Activated naive CD4-positive, alpha-beta T cell treated with anti-CD3 and anti-CD28 coated beads, Interleukin-2, amount 50 U/mL, for 16 hours (primary cell): ENCODE measurements at regions not wholly inside any gene's neighbourhood (a gene's known extent, or its start where the extent isn't known, plus 50 kb on each side); places are given as distances from the start of the nearest gene placed in this dataset.

Source experiments
- DNase-seq: peaks from one replicate; pipeline ENCODE4 v3.0.0-alpha.2; 2020

DNA sequence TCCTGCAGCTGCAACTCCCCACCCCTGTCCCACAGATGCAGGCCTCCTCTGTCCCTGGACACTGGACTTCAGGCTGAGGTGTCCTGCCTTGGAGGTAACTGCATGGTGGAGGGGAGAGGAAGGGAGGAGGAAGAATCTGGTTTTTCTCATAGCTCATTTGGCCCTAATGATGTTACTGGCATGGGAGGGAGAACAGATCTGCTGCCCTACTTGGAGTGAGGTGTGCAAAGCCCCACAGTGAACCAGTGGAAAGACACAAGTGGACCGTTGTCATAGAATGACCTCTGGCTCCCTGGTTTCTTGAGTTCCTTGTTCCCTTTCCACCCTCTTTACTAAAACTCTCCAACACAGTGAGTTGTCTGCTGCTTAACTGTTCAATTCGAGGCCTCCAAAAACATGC is 215.9 kb downstream of the BARX2 start:
- no peak for DNase-seq

DNA sequence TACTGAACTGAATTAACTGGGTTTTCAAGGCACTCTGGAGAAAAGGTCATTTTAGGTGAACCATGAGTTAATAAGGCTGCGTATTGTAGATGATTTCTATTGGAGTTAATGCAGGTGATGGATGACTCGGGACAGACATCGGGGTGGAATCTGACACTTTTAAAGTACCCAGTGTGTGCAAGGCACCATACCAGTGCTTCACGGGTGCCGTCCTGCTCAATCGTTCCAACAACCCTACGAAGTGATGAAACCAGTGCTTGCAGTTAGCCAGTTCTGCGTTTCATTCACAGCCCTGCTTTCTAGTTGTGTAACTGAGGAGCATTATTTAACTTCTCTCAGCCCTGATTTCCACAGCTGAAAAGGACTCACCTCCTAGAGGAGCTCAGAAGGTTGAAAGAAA is 216.5 kb downstream of the BARX2 start:
- DNase-seq = no peak

DNA sequence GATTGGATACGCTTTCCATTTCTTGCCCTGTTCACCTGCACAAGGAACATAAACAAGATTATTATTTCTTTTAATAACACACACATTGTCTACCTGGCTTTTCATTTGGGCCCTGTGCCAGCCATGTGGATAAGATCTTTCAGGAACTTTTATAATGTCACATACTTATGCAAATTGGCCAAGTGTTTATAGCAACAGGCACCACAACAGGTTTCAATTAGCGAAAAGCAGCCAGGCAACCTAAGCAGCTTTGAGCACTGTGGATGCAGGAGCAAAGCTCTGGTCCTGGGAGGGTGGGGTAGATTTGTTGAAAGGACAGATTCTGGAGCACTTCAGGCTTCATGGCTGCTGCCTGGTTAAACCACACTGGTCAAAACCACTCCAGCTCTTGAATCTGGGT is 217.4 kb downstream of the BARX2 start:
- no peak for DNase-seq

DNA sequence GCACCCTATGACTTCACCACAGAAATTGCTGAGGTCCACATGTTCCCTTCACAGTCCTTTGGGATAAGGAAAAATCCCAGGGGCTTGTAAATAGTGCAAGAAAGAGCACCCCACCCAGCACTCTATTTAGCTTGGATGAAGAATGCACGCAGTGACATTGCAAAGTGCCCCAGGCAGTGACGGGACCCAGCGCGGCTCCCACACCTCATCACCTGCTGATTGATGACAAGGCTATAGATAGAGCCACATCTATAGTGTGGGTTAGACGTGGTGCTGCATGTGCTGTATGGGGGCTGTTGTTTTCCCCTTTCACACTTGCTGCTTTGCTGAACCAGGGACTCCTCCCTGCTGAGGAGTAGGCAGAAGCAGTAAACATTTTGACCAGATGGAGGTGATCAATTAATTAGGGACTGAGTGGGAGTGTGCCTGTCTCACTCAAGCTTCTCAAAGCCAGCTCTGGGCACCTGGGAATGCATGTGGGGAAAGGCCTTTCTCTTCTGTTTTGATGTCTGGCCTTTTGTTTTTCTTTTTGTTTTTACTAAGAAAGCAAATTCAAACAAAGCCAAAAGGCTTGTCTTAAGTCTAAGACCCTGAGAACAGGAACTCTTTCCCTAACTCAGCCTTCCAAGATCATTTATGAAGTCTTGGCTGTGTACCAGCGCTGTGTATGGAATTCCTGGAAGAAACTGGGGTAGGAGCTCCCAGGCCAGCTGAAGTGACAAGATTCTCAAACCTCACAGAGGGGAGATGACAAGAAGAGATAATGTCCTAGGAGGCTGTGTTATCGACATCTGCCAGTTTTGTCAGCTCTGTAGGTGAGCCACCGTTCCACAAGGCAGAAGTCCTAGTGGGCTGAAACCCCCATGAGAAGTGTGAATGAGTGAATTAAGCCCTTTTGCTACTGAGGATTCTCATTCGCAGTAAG is 219.7 kb downstream of the BARX2 start:
- DNase-seq = no peak

DNA sequence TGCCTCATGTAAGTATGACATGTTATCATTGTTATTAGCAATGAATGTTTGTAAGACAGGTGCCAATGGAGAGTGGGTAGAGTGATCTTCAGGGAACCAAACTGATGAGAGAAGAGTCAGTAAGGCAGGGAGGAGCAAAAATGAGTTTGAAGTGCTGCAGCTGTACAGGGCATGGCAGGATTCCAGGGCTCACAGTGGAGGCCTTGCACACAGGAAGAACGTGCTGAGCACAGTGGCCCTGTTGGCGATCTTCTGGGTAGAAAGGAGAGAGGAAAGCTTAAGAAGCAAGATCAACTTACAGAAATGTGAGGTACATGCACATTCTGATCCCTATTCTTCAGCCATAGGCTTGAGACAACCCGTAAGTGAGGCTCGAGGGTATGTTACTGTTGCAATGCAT is 219.3 kb upstream of the TMEM45B start:
- no peak for DNase-seq

DNA sequence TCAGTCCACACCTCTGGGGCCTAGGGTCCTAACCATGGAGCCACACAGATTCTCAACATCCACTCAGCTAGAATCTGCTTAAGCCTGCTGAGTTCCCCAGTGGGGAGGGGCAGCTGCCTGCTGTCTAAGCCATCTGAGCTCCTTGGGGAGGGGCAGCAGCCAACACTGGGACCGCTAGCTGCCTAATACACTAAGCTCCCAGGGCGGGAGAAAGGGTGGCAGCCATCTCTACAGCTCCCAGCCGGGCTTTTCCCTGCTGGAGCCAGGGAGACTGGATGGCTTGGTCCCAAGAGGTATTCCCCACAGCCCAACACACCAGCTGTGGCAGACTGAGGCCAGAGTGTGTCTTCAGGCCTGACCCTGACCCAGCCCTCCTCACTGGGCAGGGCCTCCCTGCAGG is 217.3 kb upstream of the TMEM45B start:
- DNase-seq = no peak

DNA sequence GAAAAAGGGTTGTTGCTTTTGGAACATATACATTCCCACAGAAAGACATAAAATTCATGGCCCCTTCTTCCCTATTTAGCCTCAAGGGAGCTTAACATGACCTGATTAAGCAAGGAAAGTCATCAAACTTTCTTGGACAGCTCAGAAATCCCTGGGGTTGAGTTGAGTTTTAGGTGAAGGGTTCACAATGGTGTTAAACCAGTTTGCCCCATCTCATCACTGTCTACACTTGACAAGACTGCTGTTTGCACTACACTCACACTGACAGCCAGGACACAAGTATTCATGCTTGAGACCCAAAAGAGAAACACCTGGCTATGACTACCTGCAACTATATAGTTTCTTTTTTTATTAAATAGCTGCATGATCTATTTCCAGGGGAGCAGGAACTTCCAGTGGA is 209.8 kb upstream of the TMEM45B start:
- no peak for DNase-seq

DNA sequence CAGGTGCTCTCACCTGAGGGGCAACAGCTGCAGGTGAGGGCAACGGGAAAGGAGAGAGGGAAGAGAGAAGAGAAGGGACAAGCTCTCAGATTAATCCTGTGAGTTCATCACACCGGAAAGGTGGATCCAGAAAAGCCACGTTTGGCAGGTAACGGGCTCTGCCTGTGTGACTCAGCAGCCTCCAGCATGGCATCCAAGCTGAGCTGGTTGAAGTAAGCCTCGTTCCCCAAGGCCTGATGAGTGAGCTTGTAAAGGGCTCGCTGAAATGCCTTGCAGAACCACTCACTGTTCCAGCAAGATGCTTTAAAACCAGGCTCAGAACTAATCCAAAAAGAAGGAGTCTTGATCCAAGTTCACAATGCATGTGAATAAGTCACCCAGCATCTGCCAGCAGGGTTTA is 206.9 kb upstream of the TMEM45B start:
- DNase-seq = no peak

DNA sequence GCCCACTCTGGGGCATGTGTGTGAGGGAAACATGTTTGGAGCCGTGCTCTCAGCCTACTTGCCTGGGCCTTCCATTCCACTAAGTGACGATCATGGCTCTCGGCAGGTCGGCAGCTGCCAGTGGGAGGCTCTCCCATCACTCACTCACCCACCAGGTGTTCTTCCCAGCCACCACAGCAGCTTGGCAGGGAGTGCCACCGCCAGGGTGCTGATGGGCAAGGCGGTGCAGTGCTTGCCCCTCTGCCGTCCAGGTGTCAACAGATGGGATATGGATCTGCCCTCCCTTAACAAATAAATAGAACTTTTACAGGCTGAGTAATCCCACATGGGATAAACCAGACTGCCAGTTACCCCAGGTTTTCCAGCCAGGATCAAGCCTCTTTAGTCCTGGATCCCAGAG is 205.5 kb upstream of the TMEM45B start:
- no peak for DNase-seq

DNA sequence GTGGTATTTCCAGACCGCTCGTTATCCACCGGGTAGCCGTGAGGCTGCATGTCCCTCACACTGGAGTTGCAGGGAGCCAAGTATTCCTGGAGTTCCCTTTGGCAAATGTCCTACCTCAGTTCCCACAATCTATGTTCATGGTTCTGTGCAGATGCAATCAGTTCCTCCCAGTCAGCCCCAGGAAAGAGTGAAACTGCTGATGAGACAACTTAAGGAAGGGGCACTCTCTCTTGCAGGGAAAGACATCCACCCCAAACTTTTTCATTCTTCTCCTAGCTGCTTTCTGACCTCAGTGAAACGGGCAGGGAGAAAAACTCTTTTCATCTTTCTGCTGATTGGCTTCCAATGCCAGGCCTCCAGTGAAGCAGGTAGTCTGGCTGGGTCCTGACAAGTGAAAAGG is 205.1 kb upstream of the TMEM45B start:
- DNase-seq = no peak

DNA sequence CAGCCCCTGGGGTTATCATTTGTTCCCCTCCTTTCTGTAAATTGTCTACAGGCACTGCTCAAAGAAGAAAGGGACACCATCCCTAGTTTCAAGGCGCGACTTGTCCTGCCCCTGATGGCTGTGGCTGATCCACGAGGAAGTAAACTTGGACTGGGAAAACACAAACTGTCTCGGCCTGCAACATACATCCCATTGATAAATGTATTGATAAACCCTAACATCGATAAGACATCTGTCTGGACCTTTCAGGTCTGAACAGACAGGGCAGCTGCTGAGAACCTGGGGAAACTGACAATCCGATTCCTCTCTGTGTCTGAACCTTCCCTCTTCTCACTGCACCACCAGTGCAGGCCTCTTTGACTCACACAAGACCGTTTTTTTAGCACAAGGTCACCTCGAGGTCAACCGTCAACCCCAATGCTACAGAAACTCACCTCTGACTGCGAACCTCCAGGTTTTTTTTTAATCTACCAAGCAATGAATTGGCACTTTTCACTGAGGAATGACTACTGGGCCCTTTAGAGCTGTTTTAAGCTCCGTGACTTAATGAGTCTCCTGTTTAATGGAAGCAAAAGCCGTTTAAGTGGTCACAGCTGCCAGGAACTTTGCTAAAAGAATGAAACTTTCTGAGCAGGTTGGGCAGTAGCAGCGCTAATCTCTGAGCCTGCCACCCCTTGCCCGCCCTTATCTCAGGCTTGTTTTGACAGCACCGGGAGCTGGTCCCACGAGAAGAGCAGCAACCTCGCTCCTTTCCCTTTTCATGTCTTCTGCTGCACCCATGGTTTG is 203.8 kb upstream of the TMEM45B start:
- no peak for DNase-seq

DNA sequence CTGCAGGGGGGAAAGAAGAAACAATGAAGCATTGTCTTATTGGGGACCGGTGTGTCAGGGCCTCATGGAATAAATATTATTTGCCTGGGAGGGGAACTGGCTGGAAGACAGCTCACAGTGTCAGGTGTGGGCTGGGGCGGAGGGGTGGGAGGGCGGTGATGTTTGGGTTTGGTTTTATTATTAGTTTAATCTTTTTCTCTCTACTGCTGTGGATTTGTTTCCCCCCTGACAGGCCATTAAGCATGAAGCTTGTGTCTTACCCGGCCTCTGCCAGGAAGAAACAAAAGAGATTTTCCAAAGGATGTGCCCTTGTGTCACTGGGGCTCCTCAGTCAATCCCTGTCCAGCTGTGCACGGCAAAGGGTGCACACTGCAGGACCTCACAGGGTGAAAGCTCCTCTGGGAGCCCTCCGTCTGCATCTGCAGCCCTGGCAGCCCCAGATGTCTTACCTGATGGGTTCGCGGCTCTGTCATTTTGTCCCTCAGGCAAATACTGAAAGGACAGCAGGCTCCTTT is 203.1 kb upstream of the TMEM45B start:
- no peak for DNase-seq

DNA sequence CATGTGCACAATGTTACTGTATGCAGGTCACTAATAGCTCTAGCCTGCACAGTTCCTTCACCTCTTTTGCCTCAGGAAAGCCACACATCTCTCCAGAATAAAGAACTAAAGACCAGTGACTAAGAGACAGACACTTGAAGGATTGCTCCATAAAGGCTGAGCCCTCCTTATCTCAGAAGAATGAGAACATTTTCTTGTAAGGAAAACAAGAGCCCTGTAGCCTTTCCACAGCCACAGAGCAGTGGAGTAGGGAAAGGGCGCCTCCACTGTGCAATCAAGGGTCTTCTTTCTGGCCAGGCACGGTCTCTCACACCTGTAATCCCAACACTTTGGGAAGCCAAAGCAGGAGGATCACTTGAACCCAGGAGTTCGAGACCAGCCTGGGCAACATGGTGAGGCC is 202.6 kb upstream of the TMEM45B start:
- DNase-seq = no peak

DNA sequence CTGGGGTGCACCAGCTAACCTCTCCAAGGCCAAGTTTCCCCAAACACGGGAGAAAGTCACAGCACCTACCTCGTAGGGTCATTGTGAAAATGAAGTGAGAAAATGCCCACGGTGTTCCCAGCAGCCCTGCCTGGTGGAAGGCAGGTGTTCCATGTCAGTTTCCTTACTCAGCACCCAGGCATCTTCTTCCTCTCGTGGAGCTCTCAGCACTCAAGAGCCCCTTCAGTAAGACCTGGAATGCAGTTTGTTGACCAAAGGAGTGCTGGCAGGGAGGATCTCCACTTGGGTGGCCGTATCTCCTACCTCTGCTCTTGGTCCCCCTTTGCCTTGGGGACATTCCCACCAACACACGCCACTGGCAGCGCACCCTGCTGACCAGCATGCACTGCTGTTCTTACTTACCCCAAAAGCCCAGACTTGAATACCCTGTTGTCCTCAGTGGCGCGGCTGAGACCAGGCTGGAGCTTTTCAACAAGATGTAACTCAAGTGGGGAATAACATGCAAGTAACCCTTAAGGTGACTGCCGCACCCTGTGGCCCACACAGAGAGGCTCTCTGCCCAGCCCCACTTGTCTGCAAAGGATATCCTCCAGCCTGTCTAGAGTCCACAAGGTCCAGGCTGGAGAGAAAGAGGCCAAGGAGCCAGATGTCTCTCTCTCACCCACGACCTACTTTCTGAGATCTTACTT is 201.2 kb upstream of the TMEM45B start:
- DNase-seq = no peak

DNA sequence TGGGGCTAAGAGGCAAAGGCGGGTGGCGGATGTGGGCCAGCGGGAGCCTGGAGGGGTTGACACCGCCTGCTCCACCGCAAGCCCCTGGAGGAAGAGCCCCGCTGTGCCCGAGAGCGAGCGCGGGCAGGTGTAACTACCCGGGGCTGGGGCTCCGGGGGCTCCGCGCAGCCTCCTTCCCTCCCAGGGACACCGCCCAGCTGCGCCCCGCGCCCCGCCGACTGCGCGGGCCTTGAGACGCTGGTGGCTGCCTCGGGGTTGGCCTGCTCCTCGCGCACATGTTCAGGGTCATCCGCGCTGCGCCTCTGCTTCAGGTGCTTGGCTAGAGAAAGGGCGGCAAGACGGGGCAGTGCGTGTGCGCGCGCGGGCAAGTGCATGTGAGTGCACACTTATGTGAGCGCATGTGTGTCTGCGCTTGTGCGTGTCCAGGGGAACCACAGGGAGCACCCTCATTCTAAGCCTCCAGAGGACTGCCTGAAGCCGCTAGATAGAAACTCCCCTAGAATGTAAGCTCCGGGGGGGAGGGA is 197.5 kb upstream of the TMEM45B start:
- no peak for DNase-seq

DNA sequence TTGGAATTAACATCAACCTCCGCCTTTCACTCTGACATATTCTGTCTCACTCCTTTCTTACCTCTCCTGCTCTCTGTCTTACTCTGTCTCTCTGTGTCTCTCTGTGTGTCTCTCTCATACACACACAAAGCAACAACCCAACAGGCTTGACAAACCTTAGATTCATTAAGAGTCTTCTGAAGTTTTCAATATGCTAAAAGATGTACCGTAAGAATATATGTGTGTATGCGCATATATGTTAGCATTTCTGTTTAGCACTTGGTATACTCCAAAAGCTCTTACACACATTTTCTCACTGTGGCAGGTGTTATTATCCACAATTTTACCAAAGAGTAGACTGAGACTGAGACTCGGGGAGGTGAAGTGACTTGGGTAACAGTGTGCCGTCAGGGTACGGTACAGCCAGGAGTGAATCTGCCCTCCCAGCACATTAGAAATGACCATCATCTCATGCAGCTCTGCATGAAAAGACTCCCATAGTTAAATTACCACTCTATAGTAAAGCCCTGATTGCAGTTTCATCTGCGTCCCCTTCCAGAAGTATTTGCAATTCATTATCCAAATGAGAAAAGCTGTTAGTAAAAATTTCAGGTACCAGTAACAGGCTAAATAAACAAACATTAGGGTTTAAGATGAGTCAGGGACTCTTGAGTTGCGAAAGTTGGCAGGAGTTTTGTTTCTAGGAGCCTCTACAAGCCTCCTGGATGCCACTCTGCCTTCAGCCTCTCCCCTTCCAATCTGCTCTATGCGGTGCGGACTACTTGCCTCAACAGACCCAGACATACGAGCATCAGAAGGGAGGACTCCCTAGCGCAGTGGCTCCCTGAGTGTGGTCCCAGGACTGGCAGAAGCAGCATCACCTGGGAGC is 195.2 kb upstream of the TMEM45B start:
- no peak for DNase-seq

DNA sequence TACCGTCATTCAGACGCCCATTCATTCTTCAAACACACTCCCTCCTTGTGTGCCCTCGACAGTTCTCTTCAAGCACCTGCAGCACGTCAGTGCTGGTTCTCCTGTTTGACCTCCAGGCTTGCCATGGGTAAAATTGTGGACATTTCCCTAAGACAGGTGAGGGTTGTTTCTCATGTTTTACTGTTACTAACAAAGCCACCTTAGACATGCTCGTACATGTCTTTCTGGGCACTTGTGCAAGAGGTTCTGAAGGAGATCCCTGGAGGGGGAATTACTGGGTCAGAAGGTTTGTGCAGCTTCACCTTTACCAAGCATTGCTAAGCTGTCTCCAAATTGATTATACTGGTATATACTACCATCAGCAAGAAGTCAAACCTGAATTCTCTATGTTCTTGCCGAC is 189.7 kb upstream of the TMEM45B start:
- no peak for DNase-seq

DNA sequence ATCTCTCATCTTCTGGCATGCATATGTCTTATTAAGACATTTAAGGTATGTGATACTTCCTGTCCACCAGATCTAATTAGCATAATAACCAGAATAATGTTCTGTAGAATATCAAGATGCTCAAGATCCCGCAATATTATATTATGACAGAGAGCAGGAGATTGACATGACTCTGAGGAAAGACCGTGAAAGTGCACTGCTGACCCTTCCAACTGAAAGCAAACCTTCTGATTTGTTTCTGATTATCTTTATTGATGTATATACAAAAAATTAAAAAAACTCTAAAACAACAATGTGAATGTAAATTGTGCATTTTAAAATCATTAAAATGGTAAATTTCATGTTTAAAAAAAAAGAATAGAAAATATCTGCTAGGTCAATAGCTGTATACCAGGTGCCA is 184.4 kb upstream of the TMEM45B start:
- no peak for DNase-seq

DNA sequence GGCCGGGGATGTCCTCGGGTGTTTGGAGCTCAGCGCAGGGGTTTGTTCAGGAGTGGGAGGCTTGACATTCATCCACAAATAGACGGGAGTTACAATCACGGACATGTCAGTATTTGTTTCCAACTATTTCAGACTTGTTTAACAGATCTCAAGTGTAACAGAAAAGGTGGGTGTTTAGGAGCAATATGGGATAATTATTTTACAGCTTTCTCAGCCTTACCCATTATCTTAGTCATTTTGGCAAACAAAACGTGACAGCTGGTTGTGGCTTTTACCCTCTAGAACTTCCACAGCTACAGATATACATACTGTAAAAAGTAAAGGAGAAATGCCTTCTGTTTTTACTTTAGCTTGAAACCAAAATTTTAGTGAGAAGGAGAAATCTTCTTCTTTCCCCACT is 178.7 kb upstream of the TMEM45B start:
- no peak for DNase-seq

DNA sequence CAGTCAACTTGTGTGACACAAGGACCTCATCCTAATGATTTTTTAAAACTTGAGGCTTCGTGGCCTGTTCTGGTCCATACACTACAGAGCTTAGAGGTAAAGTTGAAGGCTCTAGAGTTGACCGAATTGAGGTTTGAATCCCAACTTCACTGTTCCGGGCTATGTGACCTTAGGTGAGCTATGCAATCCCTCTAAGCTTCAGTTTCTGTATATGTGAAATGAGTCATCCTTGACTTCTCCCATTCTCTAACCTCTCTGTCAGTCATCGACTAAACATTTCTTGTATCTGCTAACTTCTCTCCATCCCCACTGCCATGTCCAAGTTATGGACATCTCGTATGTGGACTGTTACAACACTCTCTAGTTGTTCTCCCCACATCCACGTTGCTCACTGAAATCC is 178.2 kb upstream of the TMEM45B start:
- DNase-seq = no peak

DNA sequence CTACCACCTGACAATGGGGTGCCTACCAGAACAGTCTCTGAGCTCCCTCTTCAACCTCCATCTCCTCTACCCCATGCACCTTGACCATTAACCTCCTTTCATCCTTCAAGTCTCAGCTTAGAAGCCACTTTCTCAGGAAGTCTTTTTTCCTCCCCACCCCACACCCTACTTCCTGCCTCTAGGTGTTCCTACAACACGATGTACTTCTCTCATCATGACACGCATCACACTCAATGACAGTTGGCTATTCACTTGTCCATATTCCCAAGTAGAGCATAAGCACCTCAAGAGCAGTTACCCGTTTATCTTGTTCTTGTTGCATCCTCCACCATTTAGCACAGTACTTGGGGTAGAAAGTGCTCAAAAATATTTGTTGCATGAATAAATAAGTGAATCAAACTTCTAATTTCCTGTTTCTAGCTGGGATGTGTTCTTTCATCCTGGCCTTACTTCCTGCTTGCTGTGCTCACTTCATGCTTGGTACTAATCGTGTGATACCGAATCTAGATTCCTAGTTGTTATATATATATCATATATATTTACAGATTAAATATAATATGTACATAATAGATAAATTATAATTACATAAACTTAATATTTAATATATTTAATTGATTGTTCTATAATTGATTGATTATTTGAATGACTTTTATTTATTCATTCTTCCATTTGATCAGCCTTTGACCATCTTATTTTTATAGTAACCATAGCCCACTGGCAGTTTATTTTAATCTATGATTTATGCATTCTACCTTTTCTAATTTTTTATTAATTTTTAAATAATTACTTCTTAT is 177.5 kb upstream of the TMEM45B start:
- no peak for DNase-seq
